ENCODE measurements at regions not wholly inside any gene's neighbourhood (a gene's known extent, or its start where the extent isn't known, plus 50 kb on each side); places are given as distances from the start of the nearest gene placed in this dataset.

DNA sequence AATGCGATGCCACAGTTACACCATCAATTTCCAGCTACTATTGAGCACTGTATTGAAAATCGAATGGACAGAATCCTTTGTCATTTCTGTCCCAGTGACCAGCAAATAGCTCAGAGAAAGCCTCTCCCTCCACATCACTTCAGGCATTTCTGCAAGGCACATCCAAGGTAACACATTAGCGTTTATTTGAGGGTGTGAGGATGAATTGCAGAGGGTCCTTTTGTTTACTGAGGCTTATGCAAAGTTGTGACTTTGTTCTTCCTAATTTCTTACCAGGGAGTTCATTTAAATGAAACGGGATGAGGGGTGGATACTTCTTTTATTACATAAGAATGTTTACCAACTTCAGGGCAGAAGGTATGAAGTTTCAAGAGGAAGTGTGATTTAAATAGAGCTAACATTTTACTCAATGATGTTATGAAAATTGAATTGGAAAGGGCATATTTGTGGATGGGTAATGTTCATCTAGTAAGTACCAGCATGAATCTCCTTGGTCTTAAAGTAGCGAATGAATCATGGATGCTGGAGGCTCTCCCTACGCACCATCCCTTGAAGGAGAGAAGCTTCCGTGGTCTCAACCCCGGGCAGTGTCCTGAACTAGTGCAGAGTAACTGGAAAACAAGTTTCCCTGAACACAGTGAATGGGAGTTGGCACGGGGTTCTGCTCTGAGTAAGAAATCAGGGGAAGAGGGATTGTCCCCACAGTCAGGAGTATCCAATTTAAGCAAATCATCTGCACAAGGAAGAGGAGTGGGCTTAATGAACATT, 756.5 kb downstream of the GALR1 start:
- H3K27ac ChIP-seq (ENCODE audit: low read length): no peak overlapping the region
- no peaks in the 10 kb centered on the region for H4K20me1 ChIP-seq (ENCODE audit: insufficient read depth)
- H3K9me2 ChIP-seq (ENCODE audit: insufficient read depth, low read length): no peaks in the 10 kb centered on the region
- no peak overlapping the region for H3K9ac ChIP-seq (ENCODE audit: low read length)
- H3K79me2 ChIP-seq (replicated peaks; ENCODE audit: insufficient read depth, low read length): no peaks in the 10 kb centered on the region
- TF ChIP-seq EP300 (conservative IDR thresholded peaks at IDR 0.05; ENCODE audit: poor library complexity, severe bottlenecking) (no peak), RAD21 (conservative IDR thresholded peaks at IDR 0.05) (no peak), EZH2 (IDR thresholded peaks at IDR 0.05; ENCODE audit: borderline replicate concordance, insufficient read depth, low read length, poor library complexity, severe bottlenecking) (no peak), MXI1 (conservative IDR thresholded peaks at IDR 0.05; ENCODE audit: poor library complexity, severe bottlenecking) (no peak), TAF1 (IDR thresholded peaks at IDR 0.05; ENCODE audit: low read depth) (no peak)
- TF ChIP-seq, protein P1, sequence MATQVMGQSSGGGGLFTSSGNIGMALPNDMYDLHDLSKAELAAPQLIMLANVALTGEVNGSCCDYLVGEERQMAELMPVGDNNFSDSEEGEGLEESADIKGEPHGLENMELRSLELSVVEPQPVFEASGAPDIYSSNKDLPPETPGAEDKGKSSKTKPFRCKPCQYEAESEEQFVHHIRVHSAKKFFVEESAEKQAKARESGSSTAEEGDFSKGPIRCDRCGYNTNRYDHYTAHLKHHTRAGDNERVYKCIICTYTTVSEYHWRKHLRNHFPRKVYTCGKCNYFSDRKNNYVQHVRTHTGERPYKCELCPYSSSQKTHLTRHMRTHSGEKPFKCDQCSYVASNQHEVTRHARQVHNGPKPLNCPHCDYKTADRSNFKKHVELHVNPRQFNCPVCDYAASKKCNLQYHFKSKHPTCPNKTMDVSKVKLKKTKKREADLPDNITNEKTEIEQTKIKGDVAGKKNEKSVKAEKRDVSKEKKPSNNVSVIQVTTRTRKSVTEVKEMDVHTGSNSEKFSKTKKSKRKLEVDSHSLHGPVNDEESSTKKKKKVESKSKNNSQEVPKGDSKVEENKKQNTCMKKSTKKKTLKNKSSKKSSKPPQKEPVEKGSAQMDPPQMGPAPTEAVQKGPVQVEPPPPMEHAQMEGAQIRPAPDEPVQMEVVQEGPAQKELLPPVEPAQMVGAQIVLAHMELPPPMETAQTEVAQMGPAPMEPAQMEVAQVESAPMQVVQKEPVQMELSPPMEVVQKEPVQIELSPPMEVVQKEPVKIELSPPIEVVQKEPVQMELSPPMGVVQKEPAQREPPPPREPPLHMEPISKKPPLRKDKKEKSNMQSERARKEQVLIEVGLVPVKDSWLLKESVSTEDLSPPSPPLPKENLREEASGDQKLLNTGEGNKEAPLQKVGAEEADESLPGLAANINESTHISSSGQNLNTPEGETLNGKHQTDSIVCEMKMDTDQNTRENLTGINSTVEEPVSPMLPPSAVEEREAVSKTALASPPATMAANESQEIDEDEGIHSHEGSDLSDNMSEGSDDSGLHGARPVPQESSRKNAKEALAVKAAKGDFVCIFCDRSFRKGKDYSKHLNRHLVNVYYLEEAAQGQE (IDR thresholded peaks at IDR 0.05; ENCODE audit: borderline replicate concordance): no peak
- TF ChIP-seq, protein P2, sequence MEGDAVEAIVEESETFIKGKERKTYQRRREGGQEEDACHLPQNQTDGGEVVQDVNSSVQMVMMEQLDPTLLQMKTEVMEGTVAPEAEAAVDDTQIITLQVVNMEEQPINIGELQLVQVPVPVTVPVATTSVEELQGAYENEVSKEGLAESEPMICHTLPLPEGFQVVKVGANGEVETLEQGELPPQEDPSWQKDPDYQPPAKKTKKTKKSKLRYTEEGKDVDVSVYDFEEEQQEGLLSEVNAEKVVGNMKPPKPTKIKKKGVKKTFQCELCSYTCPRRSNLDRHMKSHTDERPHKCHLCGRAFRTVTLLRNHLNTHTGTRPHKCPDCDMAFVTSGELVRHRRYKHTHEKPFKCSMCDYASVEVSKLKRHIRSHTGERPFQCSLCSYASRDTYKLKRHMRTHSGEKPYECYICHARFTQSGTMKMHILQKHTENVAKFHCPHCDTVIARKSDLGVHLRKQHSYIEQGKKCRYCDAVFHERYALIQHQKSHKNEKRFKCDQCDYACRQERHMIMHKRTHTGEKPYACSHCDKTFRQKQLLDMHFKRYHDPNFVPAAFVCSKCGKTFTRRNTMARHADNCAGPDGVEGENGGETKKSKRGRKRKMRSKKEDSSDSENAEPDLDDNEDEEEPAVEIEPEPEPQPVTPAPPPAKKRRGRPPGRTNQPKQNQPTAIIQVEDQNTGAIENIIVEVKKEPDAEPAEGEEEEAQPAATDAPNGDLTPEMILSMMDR (IDR thresholded peaks at IDR 0.05; ENCODE audit: poor library complexity, severe bottlenecking): no peak
- no peaks in the 10 kb centered on the region for H3K9me3 ChIP-seq (ENCODE audit: low read length)
- H3K4me3 ChIP-seq (ENCODE audit: low read length): no peak overlapping the region
- H3K27me3 ChIP-seq (ENCODE audit: insufficient read depth, low read depth, low read length): no peaks in the 10 kb centered on the region
- H3K4me2 ChIP-seq (ENCODE audit: low read length): no peak overlapping the region
- no peak overlapping the region for H2AFZ ChIP-seq (ENCODE audit: low read depth, low read length)
- H3F3A ChIP-seq (ENCODE audit: insufficient read depth, low read length, poor library complexity, severe bottlenecking): no peaks in the 10 kb centered on the region
- H3K36me3 ChIP-seq (ENCODE audit: insufficient read depth, low read length): no peaks in the 10 kb centered on the region

DNA sequence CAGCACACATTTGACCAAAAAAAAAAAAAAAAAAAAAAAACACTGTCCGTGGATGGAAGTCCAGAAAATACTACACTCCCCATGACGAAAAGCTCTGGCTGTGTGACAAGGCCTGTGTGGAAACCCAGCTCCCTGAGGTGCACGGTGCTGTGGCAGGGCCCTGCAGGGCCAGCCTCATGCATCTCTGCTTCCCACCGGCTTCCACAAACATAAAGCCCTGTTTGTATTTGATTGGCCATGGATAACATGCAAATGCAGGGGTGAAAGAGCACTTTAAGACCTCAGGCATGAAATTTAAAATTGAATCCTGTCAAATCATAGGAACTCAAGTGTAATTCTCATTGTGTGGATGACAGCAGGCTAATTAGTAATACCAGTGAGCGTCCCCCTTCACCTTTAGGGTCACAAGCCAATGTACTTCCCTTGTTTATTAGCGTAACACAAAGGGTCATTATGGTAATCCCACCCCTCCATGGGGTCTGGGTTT, 757.2 kb downstream of the GALR1 start:
- Histone ChIP-seq H3K36me3 (ENCODE audit: insufficient read depth, low read length) (no peaks in the 10 kb centered on the region), H3K9me2 (ENCODE audit: insufficient read depth, low read length) (no peaks in the 10 kb centered on the region), H3F3A (ENCODE audit: insufficient read depth, low read length, poor library complexity, severe bottlenecking) (no peaks in the 10 kb centered on the region), H3K79me2 (replicated peaks; ENCODE audit: insufficient read depth, low read length) (no peaks in the 10 kb centered on the region), H3K4me2 (ENCODE audit: low read length) (no peak overlapping the region), H2AFZ (ENCODE audit: low read depth, low read length) (no peak overlapping the region), H4K20me1 (ENCODE audit: insufficient read depth) (no peaks in the 10 kb centered on the region), H3K27ac (ENCODE audit: low read length) (no peak overlapping the region), H3K9me3 (ENCODE audit: low read length) (no peaks in the 10 kb centered on the region), H3K9ac (ENCODE audit: low read length) (no peak overlapping the region), H3K27me3 (ENCODE audit: insufficient read depth, low read depth, low read length) (no peaks in the 10 kb centered on the region), H3K4me3 (ENCODE audit: low read length) (no peak overlapping the region)
- TF ChIP-seq, protein P1 (IDR thresholded peaks at IDR 0.05; ENCODE audit: borderline replicate concordance): no peak
- TF ChIP-seq MXI1 (conservative IDR thresholded peaks at IDR 0.05; ENCODE audit: poor library complexity, severe bottlenecking): no peak
- TF ChIP-seq EZH2 (IDR thresholded peaks at IDR 0.05; ENCODE audit: borderline replicate concordance, insufficient read depth, low read length, poor library complexity, severe bottlenecking): no peak
- TF ChIP-seq EP300 (conservative IDR thresholded peaks at IDR 0.05; ENCODE audit: poor library complexity, severe bottlenecking): no peak
